ENCODE measurements at regions not wholly inside any gene's neighbourhood (a gene's known extent, or its start where the extent isn't known, plus 50 kb on each side); places are given as distances from the start of the nearest gene placed in this dataset.

GRCh38 chrX:27915617-27916016 is 65.6 kb downstream of the DCAF8L1 start:
- BruUV-seq (replicated peaks): no TSS peak
- Mint-ChIP-seq H3K4me3 (ENCODE audit: low read depth, unreplicated experiment) (no peak overlapping the region), H3K9me3 (ENCODE audit: low read depth, unreplicated experiment) (no peaks in the 10 kb centered on the region), H3K27ac (ENCODE audit: unreplicated experiment) (no peak overlapping the region), H3K36me3 (ENCODE audit: insufficient read depth, unreplicated experiment) (no peaks in the 10 kb centered on the region), H3K4me1 (ENCODE audit: low read depth, unreplicated experiment) (no peaks in the 10 kb centered on the region), H3K27me3 (ENCODE audit: unreplicated experiment) (no peaks in the 10 kb centered on the region)
- TF ChIP-seq CTCF (IDR thresholded peaks at IDR 0.05; ENCODE audit: unreplicated experiment): no peak
- CTCF ChIA-PET: no interaction called here
- intact Hi-C loops (cut with micrococcal nuclease; ENCODE audit: unreplicated experiment): no loop called here
- DNase-seq: no peak

GRCh38 chrX:27910412-27910811 is 70.8 kb downstream of the DCAF8L1 start:
- Mint-ChIP-seq H3K4me1 (ENCODE audit: low read depth, unreplicated experiment) (no peaks in the 10 kb centered on the region), H3K27ac (ENCODE audit: unreplicated experiment) (no peak overlapping the region), H3K36me3 (ENCODE audit: insufficient read depth, unreplicated experiment) (no peaks in the 10 kb centered on the region), H3K9me3 (ENCODE audit: low read depth, unreplicated experiment) (no peaks in the 10 kb centered on the region), H3K4me3 (ENCODE audit: low read depth, unreplicated experiment) (no peak overlapping the region), H3K27me3 (ENCODE audit: unreplicated experiment) (no peaks in the 10 kb centered on the region)
- DNase-seq: no peak
- intact Hi-C loops (cut with micrococcal nuclease; ENCODE audit: unreplicated experiment): no loop called here
- CTCF ChIA-PET: no interaction called here
- no peak for TF ChIP-seq CTCF (IDR thresholded peaks at IDR 0.05; ENCODE audit: unreplicated experiment)
- no TSS peak for BruUV-seq (replicated peaks)

DNA sequence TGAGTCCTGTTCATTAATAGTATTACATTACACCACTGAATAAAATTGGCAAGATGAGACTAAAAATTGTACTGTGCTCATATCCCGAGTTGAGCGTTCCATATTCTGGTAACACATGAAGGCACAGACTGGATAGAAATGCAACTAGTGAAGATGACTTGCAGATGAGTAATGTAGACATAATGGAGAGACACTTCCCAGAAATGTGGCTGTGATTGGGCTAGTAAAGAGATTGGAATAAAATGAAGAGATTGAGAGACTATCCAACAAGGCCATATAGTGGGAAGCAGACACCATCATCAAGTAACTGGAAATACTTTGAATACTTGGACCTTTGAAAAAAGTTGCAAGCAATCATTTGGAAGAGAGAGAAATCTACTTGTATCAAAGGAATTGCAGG is 77.3 kb downstream of the DCAF8L1 start:
- no peak overlapping the region for H3K4me3 Mint-ChIP-seq (ENCODE audit: low read depth, unreplicated experiment)
- no TSS peak for BruUV-seq (replicated peaks)
- H3K4me1 Mint-ChIP-seq (ENCODE audit: low read depth, unreplicated experiment): no peaks in the 10 kb centered on the region
- H3K27ac Mint-ChIP-seq (ENCODE audit: unreplicated experiment): no peak overlapping the region
- CTCF ChIA-PET: no interaction called here
- H3K27me3 Mint-ChIP-seq (ENCODE audit: unreplicated experiment): no peaks in the 10 kb centered on the region
- intact Hi-C loops (cut with micrococcal nuclease; ENCODE audit: unreplicated experiment): no loop called here
- H3K9me3 Mint-ChIP-seq (ENCODE audit: low read depth, unreplicated experiment): no peaks in the 10 kb centered on the region
- TF ChIP-seq CTCF (IDR thresholded peaks at IDR 0.05; ENCODE audit: unreplicated experiment): no peak
- no peaks in the 10 kb centered on the region for H3K36me3 Mint-ChIP-seq (ENCODE audit: insufficient read depth, unreplicated experiment)
- DNase-seq: no peak

DNA sequence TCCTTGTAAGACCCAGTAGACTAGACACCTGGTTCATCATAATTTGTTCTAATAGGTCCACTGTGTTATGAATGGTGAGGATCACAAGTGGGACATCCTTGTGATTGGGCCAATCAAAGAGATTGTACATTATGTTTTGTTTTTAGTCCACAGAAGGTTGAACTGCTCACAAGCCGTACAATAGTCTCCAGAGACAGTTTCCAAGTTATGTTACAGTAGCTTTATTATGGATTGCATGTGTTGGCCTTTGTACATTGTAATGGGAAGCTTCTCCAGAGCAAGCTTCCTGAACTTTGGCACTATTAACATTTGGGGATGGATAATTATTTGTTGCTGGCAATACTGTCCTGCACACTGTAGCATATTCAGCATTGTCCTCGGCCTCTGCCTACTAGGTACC is 86.1 kb downstream of the MAGEB10 start:
- Mint-ChIP-seq H3K27me3 (ENCODE audit: unreplicated experiment) (no peaks in the 10 kb centered on the region), H3K27ac (ENCODE audit: unreplicated experiment) (no peak overlapping the region), H3K9me3 (ENCODE audit: low read depth, unreplicated experiment) (peaks cover 4% of the 10 kb centered on the region), H3K4me1 (ENCODE audit: low read depth, unreplicated experiment) (peaks cover 9% of the 10 kb centered on the region), H3K36me3 (ENCODE audit: insufficient read depth, unreplicated experiment) (no peaks in the 10 kb centered on the region), H3K4me3 (ENCODE audit: low read depth, unreplicated experiment) (no peak overlapping the region)
- intact Hi-C loops (cut with micrococcal nuclease; ENCODE audit: unreplicated experiment): no loop called here
- CTCF ChIA-PET: no interaction called here
- BruUV-seq (replicated peaks): no TSS peak
- no peak for DNase-seq
- no peak for TF ChIP-seq CTCF (IDR thresholded peaks at IDR 0.05; ENCODE audit: unreplicated experiment)

GRCh38 chrX:27893211-27893610 is 85.4 kb downstream of the MAGEB10 start:
- no peak for TF ChIP-seq CTCF (IDR thresholded peaks at IDR 0.05; ENCODE audit: unreplicated experiment)
- BruUV-seq (replicated peaks): no TSS peak
- CTCF ChIA-PET: no interaction called here
- Mint-ChIP-seq H3K27me3 (ENCODE audit: unreplicated experiment) (no peaks in the 10 kb centered on the region), H3K36me3 (ENCODE audit: insufficient read depth, unreplicated experiment) (no peaks in the 10 kb centered on the region), H3K4me3 (ENCODE audit: low read depth, unreplicated experiment) (no peak overlapping the region), H3K9me3 (ENCODE audit: low read depth, unreplicated experiment) (peaks cover 4% of the 10 kb centered on the region), H3K27ac (ENCODE audit: unreplicated experiment) (no peak overlapping the region), H3K4me1 (ENCODE audit: low read depth, unreplicated experiment) (peaks cover 9% of the 10 kb centered on the region)
- DNase-seq: no peak
- intact Hi-C loops (cut with micrococcal nuclease; ENCODE audit: unreplicated experiment): no loop called here
